Non-pigmented ciliary epithelial cell (primary cell): ENCODE measurements at regions not wholly inside any gene's neighbourhood (a gene's known extent, or its start where the extent isn't known, plus 50 kb on each side); places are given as distances from the start of the nearest gene placed in this dataset.

Experiments
- DNase-seq: peaks from one replicate; pipeline ENCODE4 v3.0.0-alpha.2; 2010; ENCODE audit warnings: low read depth

GRCh38 chr4:101593666-101594065 lies 196.9 kb upstream of the BANK1 start:
- no peak for DNase-seq

DNA sequence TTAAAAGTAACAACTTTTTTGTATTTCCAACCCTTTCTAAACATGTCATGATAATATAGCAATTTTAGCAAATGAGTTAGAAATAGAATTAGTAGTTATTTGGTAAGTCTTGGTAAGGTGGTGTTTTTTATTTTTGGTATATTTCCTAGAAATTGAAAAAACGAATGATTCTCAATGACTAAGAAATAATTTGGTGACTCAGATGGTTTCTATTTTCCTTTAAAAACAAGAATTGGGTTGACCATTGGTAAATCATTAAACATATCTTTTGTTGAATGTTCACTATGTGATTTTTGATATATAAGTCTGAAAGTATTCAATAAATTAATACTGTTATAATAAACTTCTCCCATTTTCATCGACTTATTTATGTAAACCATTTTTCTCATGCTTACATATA lies 206.2 kb upstream of the BANK1 start:
- no peak for DNase-seq

DNA sequence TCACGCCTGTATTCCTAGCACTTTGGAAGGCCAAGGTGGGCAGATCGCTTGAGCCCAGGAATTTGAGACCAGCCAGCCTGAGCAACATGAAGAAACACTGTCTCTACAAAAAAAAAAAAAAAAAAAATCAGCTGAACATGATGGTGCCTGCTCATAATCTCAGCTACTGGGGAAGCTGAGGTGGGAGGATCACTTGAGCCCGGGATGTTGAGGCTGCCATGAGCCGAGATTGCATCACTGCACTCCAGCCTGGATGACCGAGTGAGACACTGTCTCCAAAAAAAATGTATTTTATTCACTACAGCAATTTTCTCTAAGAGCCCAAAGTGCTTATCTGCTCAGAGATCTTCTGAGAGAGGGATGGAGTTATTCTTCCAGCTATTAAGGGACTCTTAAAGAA lies 215.8 kb upstream of the PPP3CA start:
- no peak for DNase-seq

GRCh38 chr4:101556842-101557241 lies 209.5 kb upstream of the PPP3CA start:
- DNase-seq, result no peak

- DNase-seq, result no peak
Measured at GRCh38 chr4:101555341-101555880, 208.1 kb upstream of the PPP3CA start.

DNA sequence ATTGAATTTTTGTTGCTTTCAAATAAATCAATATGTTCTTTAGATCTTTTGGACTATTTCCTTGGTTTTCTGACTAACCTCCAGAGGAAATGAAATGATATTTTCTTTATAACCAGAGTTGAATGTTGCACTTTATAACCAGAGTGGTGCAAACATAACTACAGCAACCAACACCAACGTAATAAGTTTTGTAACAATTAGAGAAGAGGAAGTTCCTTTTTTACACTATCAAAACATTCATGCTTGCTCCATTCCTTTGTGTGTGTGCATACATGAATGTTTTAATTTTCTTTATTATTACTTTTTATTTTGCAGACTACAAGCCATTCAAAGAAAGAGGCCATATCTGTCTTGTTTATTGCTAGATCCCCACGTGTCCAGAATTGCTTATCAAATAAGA lies 193.0 kb upstream of the PPP3CA start:
- no peak for DNase-seq

GRCh38 chr4:101528526-101528925 lies 181.2 kb upstream of the PPP3CA start:
- DNase-seq, result no peak

DNA sequence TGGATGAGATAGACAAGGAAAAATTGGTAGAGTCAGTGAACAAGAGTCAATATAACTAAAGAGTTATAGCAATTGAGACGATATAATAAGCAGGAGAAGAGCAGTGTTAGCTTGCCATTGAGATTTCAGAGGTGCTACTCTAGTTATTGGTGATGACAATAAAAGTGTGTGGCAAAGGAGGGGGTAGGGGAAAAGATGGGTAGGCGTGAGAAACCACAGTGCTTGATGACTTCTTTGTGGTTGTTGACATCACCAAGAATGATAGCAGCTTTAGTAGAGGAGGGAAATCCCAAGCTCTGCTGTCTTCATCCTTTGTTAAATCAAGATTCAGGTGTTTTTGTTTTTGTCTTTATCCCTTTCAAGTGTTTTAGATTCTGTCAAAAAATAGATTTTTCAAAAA lies 179.9 kb upstream of the PPP3CA start:
- DNase-seq, result no peak

DNA sequence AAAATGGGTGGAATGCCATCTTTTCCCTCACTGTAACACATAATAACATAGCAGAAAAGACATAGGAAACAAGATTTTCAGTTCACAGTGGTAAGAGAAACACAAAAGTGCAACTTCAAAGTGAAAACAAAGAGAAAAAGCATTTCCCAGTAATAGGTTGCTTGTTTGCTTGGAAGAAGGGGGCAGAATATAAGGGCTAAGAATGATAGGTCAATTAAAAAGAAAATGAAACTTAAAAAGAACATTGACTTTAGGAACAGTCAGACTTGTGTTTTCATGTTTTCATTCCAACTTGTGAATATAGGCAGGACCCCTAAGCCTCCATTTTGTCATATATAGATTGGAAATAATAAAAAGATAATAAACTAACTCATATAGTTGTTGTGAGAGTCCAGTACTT lies 168.2 kb upstream of the PPP3CA start:
- no peak for DNase-seq

DNA sequence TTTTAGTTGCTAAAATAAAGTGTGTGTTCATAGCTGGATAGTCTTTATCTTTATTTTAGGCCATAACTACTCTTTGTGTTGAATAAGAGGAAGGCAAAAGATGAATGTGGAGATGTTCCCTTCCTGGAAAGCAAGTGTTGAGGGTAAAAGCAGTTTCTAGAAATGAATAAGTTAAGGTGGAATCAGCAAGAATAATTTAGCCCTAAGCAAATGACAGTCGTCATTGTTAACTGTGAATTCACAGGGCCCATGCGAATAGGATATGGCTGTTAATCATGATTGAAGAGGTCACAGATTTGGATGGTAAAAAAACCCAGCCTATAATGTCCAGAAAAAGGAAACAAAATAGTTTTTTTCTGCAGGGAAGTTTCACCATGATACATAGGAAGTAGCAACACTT lies 167.8 kb upstream of the PPP3CA start:
- no peak for DNase-seq

- DNase-seq, result no peak
Measured at GRCh38 chr4:101512416-101512815, 165.1 kb upstream of the PPP3CA start.

DNA sequence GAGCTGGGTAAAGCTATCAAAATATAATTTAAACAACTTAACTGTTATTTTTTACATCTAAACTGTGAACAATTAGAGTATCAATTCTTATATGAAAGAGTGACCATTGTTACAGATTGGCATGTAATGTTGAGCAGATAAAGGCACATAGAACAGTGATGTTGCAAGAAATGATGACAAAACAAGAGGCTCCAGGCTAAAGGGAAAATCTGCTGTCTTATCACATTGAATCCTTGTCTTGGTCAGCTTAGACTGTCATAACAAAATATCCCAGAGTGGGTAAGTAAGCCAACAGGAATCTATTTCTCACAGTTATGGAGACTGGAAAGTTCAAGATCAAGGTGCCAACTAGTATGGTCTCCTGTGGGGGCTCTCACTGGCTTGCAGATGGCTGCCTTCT lies 154.1 kb upstream of the PPP3CA start:
- no peak for DNase-seq

- no peak for DNase-seq
Measured at GRCh38 chr4:101500742-101501141, 153.4 kb upstream of the PPP3CA start.

DNA sequence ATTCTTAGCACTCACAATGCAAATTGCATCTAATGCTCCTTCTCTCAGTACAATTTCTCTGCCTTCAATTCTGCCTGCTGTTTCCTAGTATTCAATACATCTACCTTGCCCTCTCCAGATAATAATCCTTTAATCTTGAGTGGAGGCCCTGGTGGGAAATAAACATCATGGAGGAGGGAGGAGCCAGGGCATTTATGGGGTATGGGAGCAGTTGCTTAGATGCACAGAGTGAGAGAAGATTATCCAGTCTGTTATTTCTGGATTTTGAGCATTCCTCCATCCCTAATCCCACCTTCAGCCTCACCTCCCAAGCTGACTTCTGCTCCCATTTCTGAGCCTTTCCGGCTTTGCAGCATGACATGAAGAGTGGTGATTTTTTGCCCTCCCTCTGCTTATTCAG lies 127.9 kb upstream of the PPP3CA start:
- no peak for DNase-seq

GRCh38 chr4:101471201-101471600 lies 123.9 kb upstream of the PPP3CA start:
- DNase-seq, result no peak

GRCh38 chr4:101464596-101464995 lies 117.3 kb upstream of the PPP3CA start:
- DNase-seq, result no peak

DNA sequence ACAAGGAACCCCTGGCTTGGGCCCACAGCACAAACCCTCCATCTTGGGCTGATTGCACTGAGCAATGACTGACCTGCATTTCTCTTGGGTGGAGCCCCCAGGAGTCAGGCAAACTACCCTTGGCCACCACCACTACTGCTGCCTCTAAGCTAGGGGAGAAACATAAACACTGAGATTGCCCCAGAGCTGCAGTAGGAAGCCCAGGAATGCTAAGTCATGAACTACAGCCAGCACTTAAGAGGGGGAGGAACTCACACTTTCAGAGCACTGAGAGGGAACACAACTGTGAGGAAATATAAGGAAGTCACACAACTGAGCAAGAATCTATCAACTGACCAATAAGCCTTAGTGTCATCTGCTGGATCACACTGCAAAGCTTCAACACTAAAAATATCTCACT lies 111.6 kb upstream of the PPP3CA start:
- no peak for DNase-seq

DNA sequence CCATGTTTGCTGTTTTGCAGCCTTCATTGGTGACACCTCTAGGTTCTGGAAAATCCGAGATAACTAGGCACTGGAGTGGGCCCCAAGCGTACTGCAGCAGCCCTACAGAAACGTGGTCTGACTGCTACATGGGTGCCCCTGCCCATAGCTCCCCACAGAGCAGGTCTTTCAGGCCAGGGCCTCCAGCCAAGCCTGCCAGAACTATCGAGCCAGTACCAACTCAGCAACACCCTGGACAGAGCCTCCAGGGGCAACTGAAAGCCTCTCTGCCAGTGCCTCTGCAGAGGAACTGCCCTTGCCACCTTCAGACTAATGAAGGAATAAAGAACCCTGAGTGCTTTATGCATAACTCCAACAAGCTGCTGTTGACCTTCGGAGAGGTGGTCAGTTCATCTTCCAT lies 111.1 kb upstream of the PPP3CA start:
- no peak for DNase-seq

DNA sequence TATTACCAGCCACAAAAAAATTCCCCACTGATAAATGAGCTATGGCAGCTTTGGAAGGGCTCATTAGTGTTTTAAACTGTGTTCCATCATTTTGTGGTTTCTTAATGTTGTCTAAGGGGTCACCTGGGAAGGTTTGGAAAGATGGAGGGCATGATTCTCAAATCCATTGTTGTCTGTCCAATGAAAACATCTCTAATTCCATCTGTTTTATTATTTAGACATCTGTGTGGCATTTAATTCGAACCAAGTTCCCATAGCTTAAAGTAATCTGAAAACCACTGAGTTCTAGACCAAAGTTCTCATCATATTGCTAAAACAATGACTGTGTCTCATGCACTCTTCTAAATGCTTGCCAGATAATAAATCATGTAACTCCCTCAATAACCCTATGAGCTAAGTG lies 103.8 kb upstream of the PPP3CA start:
- no peak for DNase-seq

GRCh38 chr4:101441446-101441845 lies 94.1 kb upstream of the PPP3CA start:
- DNase-seq, result no peak

DNA sequence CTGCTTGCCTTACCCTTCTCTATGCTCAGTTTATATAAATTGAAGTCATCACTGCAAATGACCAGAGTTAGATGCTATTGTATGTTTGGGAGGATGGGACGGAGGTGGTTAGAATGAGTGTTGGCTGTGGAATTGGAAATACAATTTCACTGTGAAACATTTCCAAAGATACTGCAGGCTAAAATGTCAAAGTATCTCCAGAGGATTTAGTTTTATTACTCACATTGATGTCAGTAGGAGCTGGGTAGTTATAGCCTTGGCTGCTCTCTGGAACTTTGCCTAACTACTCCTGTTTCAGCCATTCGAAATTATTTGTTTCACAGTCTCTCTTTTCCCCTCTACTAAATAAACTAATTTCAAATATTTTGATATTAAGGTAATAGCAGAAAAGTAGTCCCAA lies 92.6 kb upstream of the PPP3CA start:
- no peak for DNase-seq

GRCh38 chr4:101421386-101421785 lies 74.1 kb upstream of the PPP3CA start:
- DNase-seq, result no peak

- no peak for DNase-seq
Measured at GRCh38 chr4:101420661-101421060, 73.3 kb upstream of the PPP3CA start.

- DNase-seq, result no peak
Measured at GRCh38 chr4:101419336-101420135, 72.2 kb upstream of the PPP3CA start.
